Testis (tissue), 2 donors: ENCODE measurements at regions not wholly inside any gene's neighbourhood (a gene's known extent, or its start where the extent isn't known, plus 50 kb on each side); places are given as distances from the start of the nearest gene placed in this dataset.
A peak's percentile ranks its signal among the peaks of the same experiment; 100 is the strongest.
"Not testable (repeated sequence)": the region's sequence is repeated elsewhere in the genome, so short reads cannot be mapped to it uniquely, and the experiment has no call there.

Source experiments
- DNase-seq: peaks from one replicate; pipeline ENCODE4 v3.0.0-alpha.2; 2019
- H3K27ac ChIP-seq, 2 donors: fragments of 200-600 bp; sonication (generic); one replicate each; pipeline ENCODE4 v1.5.1; 2019
- H3K27me3 ChIP-seq: fragments of 200-600 bp; sonication (generic); one replicate; pipeline ENCODE4 v1.5.1; 2019
- H3K36me3 ChIP-seq: fragments of 200-600 bp; sonication (generic); one replicate; pipeline ENCODE4 v1.5.1; 2017; ENCODE audit warnings: low read depth; ENCODE audit errors: missing control alignments
- H3K4me1 ChIP-seq: fragments of 200-600 bp; sonication (generic); one replicate; pipeline ENCODE4 v1.5.1; 2019
- H3K4me3 ChIP-seq, 2 donors: fragments of 200-600 bp; sonication (generic); one replicate each; pipeline ENCODE4 v1.5.1; 2017 to 2019
- H3K9me3 ChIP-seq: fragments of 200-600 bp; sonication (generic); one replicate; pipeline ENCODE4 v1.5.1; 2017
- CTCF ChIP-seq, 3 experiments: fragments of 450-650 bp in 2 of 3; fragments of 200-600 bp in 1 of 3; sonication (generic) in 1 of 3; IDR thresholded peaks; one replicate each; pipeline ENCODE4 v1.5.1; 2016 to 2019; ENCODE audit warnings: antibody characterized with exemption in 3 of 3, mild to moderate bottlenecking in 2 of 3, moderate library complexity in 1 of 3
- POLR2A ChIP-seq: fragments of 450-650 bp; IDR thresholded peaks from one replicate; pipeline ENCODE4 v1.6.1; 2017; ENCODE audit warnings: antibody characterized with exemption, mild to moderate bottlenecking, moderate library complexity
- WGBS, 2 donors: methylation state at CpG; one replicate each; pipeline ENCODE4 v1.1.5; 2018; 5-methylcytosine and 5-hydroxymethylcytosine counted together
- intact Hi-C: fragments of 100-400 bp; cut with DNase I; formaldehyde crosslinking; loops from one replicate; pipeline ENCODE4 v1.15.1; 2023; ENCODE audit warnings: low total_unique reads

- WGBS, 2 donors, result 40 to 81% methylated on average over 1 of the region's 1 CpG
- DNase-seq, result no peak
- intact Hi-C loops, result no loop called here
Measured at GRCh38 chr7:98761225-98761624, 108.6 kb downstream of the TMEM130 start.

GRCh38 chr7:98762620-98763019, 107.2 kb downstream of the TMEM130 start:
- TF ChIP-seq POLR2A (no peak), CTCF (IDR thresholded peaks at IDR 0.05) (no peak)
- no peak for DNase-seq
- Histone ChIP-seq H3K27ac (no peak overlapping the region), H3K9me3 (no peaks in the 10 kb centered on the region), H3K36me3 (no peaks in the 10 kb centered on the region), H3K4me3 (no peak overlapping the region), H3K4me1 (no peaks in the 10 kb centered on the region), H3K27me3 (no peaks in the 10 kb centered on the region)
- WGBS, 2 donors, result 61 to 88% methylated on average over 4 of the region's 4 CpGs
- intact Hi-C loops, result no loop called here

More at GRCh38 chr7:98761225-98761624, 108.6 kb downstream of the TMEM130 start:
- no peak for TF ChIP-seq POLR2A
- Histone ChIP-seq H3K4me1 (no peaks in the 10 kb centered on the region), H3K27me3 (no peaks in the 10 kb centered on the region), H3K36me3 (no peaks in the 10 kb centered on the region), H3K27ac (no peak overlapping the region), H3K4me3 (no peak overlapping the region), H3K9me3 (no peaks in the 10 kb centered on the region)

GRCh38 chr7:98763441-98763840, 106.4 kb downstream of the TMEM130 start:
- H3K4me3 ChIP-seq, result no peak overlapping the region
- H3K27ac ChIP-seq, result no peak overlapping the region
- no peaks in the 10 kb centered on the region for H3K9me3 ChIP-seq
- H3K4me1 ChIP-seq, result no peaks in the 10 kb centered on the region
- intact Hi-C loops, result no loop called here
- 69 to 76% methylated on average over 8 of the region's 8 CpGs for WGBS, 2 donors
- H3K36me3 ChIP-seq, result no peaks in the 10 kb centered on the region
- TF ChIP-seq POLR2A (no peak), CTCF (IDR thresholded peaks at IDR 0.05) (no peak)
- H3K27me3 ChIP-seq, result no peaks in the 10 kb centered on the region
- no peak for DNase-seq

GRCh38 chr7:98764946-98765345, 104.9 kb downstream of the TMEM130 start:
- 72 to 88% methylated on average over 8 of the region's 8 CpGs for WGBS, 2 donors
- H3K36me3 ChIP-seq, result no peaks in the 10 kb centered on the region
- H3K9me3 ChIP-seq, result no peaks in the 10 kb centered on the region
- TF ChIP-seq POLR2A, result no peak
- TF ChIP-seq CTCF (IDR thresholded peaks at IDR 0.05), result no peak
- intact Hi-C loops, result no loop called here
- no peaks in the 10 kb centered on the region for H3K4me1 ChIP-seq
- no peak overlapping the region for H3K27ac ChIP-seq
- DNase-seq, result no peak
- H3K4me3 ChIP-seq, result no peak overlapping the region
- no peaks in the 10 kb centered on the region for H3K27me3 ChIP-seq

- H3K36me3 ChIP-seq, DNase-seq, H3K27me3 ChIP-seq, H3K9me3 ChIP-seq, intact Hi-C loops, H3K4me3 ChIP-seq: not testable (repeated sequence)
- Histone ChIP-seq H3K4me1 (peaks cover 23% of the 10 kb centered on the region), H3K27ac (peak overlapping the region in 1 of 2 donors; percentile 85)
- WGBS, 2 donors, result 91 to 92% methylated on average over 5 of the region's 5 CpGs
Measured at GRCh38 chr7:98770085-98770484, 99.7 kb downstream of the TMEM130 start.

- 41 to 50% methylated on average over 6 of the region's 6 CpGs for WGBS, 2 donors
- Histone ChIP-seq H3K27ac (peak overlapping the region in 1 of 2 donors; percentile 85), H3K27me3 (no peaks in the 10 kb centered on the region), H3K36me3 (no peaks in the 10 kb centered on the region), H3K9me3 (no peaks in the 10 kb centered on the region), H3K4me1 (peaks cover 23% of the 10 kb centered on the region), H3K4me3 (no peak overlapping the region)
- peak; percentile 73 for DNase-seq
- TF ChIP-seq POLR2A, result no peak
- TF ChIP-seq CTCF (IDR thresholded peaks at IDR 0.05), result no peak
- intact Hi-C loops, result no loop called here
Measured at GRCh38 chr7:98771519-98771918, 98.3 kb downstream of the TMEM130 start.
